ENCODE measurements at regions not wholly inside any gene's neighbourhood (a gene's known extent, or its start where the extent isn't known, plus 50 kb on each side); places are given as distances from the start of the nearest gene placed in this dataset.

- Histone ChIP-seq H3K36me3 (replicated peaks; ENCODE audit: insufficient read depth, low read length) (no peaks in the 10 kb centered on the region), H3K4me2 (ENCODE audit: low read depth, low read length) (no peak overlapping the region), H3K9ac (ENCODE audit: low read length) (no peak overlapping the region), H3K79me2 (ENCODE audit: low read length) (no peaks in the 10 kb centered on the region), H3K4me1 (ENCODE audit: low read length) (no peaks in the 10 kb centered on the region), H3K27ac (ENCODE audit: low read length) (no peak overlapping the region), H3K9me3 (replicated peaks; ENCODE audit: insufficient read depth, low read length) (no peaks in the 10 kb centered on the region), H3K4me3 (ENCODE audit: low read length) (no peak overlapping the region), H4K20me1 (ENCODE audit: insufficient read depth, low read length) (no peaks in the 10 kb centered on the region), H2AFZ (ENCODE audit: low read length) (no peak overlapping the region), H3F3A (ENCODE audit: insufficient read depth, low read length) (no peaks in the 10 kb centered on the region), H3K27me3 (replicated peaks; ENCODE audit: insufficient read depth, low read length) (no peaks in the 10 kb centered on the region), H3K9me2 (replicated peaks; ENCODE audit: insufficient read depth, low read length) (no peaks in the 10 kb centered on the region)
- DNase-seq, result no peak
- TF ChIP-seq EZH2phosphoT487 (IDR thresholded peaks at IDR 0.05; ENCODE audit: low read length) (no peak), CTCF (IDR thresholded peaks at IDR 0.05; ENCODE audit: low read length) (no peak), EZH2 (optimal IDR thresholded peaks at IDR 0.05; ENCODE audit: low read depth, low read length) (no peak)
Measured at GRCh38 chr2:40751981-40752380, 300.1 kb upstream of the SLC8A1 start.

GRCh38 chr2:40752796-40753195 is 300.9 kb upstream of the SLC8A1 start:
- DNase-seq, result no peak
- Histone ChIP-seq H3K9me2 (replicated peaks; ENCODE audit: insufficient read depth, low read length) (no peaks in the 10 kb centered on the region), H3K27me3 (replicated peaks; ENCODE audit: insufficient read depth, low read length) (no peaks in the 10 kb centered on the region), H3K4me2 (ENCODE audit: low read depth, low read length) (no peak overlapping the region), H3K79me2 (ENCODE audit: low read length) (no peaks in the 10 kb centered on the region), H3K9ac (ENCODE audit: low read length) (no peak overlapping the region), H3K4me3 (ENCODE audit: low read length) (no peak overlapping the region), H3K4me1 (ENCODE audit: low read length) (no peaks in the 10 kb centered on the region), H4K20me1 (ENCODE audit: insufficient read depth, low read length) (no peaks in the 10 kb centered on the region), H3K9me3 (replicated peaks; ENCODE audit: insufficient read depth, low read length) (no peaks in the 10 kb centered on the region), H3K36me3 (replicated peaks; ENCODE audit: insufficient read depth, low read length) (no peaks in the 10 kb centered on the region), H3F3A (ENCODE audit: insufficient read depth, low read length) (no peaks in the 10 kb centered on the region), H3K27ac (ENCODE audit: low read length) (no peak overlapping the region), H2AFZ (ENCODE audit: low read length) (no peak overlapping the region)
- TF ChIP-seq CTCF (IDR thresholded peaks at IDR 0.05; ENCODE audit: low read length) (no peak), EZH2phosphoT487 (IDR thresholded peaks at IDR 0.05; ENCODE audit: low read length) (no peak), EZH2 (optimal IDR thresholded peaks at IDR 0.05; ENCODE audit: low read depth, low read length) (no peak)

GRCh38 chr2:40754912-40755311 is 303.0 kb upstream of the SLC8A1 start:
- Histone ChIP-seq H3K27me3 (replicated peaks; ENCODE audit: insufficient read depth, low read length) (no peaks in the 10 kb centered on the region), H3K9me3 (replicated peaks; ENCODE audit: insufficient read depth, low read length) (no peaks in the 10 kb centered on the region), H3K27ac (ENCODE audit: low read length) (no peak overlapping the region), H3K36me3 (replicated peaks; ENCODE audit: insufficient read depth, low read length) (no peaks in the 10 kb centered on the region), H3K79me2 (ENCODE audit: low read length) (no peaks in the 10 kb centered on the region), H3K9me2 (replicated peaks; ENCODE audit: insufficient read depth, low read length) (no peaks in the 10 kb centered on the region), H3K4me2 (ENCODE audit: low read depth, low read length) (no peak overlapping the region), H3K9ac (ENCODE audit: low read length) (no peak overlapping the region), H4K20me1 (ENCODE audit: insufficient read depth, low read length) (no peaks in the 10 kb centered on the region), H3F3A (ENCODE audit: insufficient read depth, low read length) (no peaks in the 10 kb centered on the region), H3K4me3 (ENCODE audit: low read length) (no peak overlapping the region), H2AFZ (ENCODE audit: low read length) (no peak overlapping the region), H3K4me1 (ENCODE audit: low read length) (no peaks in the 10 kb centered on the region)
- no peak for DNase-seq
- TF ChIP-seq EZH2phosphoT487 (IDR thresholded peaks at IDR 0.05; ENCODE audit: low read length) (no peak), EZH2 (optimal IDR thresholded peaks at IDR 0.05; ENCODE audit: low read depth, low read length) (no peak), CTCF (IDR thresholded peaks at IDR 0.05; ENCODE audit: low read length) (no peak)

Measured in MM.1S (cell line).